COLO668 (cell line): ENCODE measurements at regions not wholly inside any gene's neighbourhood (a gene's known extent, or its start where the extent isn't known, plus 50 kb on each side); places are given as distances from the start of the nearest gene placed in this dataset.
"Not testable (repeated sequence)": the region's sequence is repeated elsewhere in the genome, so short reads cannot be mapped to it uniquely, and the experiment has no call there.

Source experiments
- DNase-seq: peaks from one replicate; lab custom pipeline; 2025; ENCODE audit not compliant: unreplicated experiment; lab: John Stamatoyannopoulos, UW

DNA sequence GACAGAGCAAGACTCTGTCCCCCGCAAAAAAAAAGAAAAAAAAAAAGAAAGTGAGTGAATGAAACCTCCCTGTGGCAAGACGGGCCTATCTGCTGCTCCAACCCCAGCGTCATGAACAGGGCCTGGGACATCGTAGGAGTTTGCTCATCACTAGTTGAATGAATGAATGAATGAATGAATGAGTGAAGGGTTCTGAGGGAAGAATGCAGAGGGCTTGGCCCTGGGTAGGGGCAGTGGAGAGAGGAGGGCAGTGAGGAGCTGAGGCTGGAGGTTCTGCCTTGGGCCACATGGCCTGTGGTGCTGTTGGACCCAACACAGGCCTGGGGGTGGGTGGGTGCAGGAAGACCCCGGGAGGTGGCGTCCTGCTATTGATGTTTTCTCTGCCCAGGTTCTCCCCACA, 125.5 kb upstream of the CIBAR2 start:
- DNase-seq, result no peak

- DNase-seq, result no peak
These were observed 126.0 kb upstream of the CIBAR2 start for GRCh38 chr16:85238233-85238647.

DNA sequence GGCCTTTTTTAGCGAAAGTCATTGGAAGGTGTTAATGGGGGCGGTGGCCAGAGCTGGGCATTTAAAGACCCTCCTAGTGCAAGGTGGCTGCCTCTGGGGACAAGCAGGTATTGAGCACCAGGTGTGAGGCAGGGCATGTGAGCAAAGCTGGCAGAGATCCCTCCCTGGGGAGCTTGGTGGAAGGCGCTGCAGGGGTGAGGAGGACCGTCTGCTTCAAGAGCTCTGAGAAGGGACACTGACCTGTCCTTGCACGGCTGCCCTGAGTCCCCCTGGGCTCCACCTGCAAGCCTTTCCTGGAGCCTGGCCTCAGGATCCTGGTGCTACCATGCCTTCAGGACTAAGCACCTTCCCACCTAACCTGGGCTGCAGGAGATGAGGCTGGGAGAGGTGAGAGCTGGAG, 127.0 kb upstream of the CIBAR2 start:
- no peak for DNase-seq

DNA sequence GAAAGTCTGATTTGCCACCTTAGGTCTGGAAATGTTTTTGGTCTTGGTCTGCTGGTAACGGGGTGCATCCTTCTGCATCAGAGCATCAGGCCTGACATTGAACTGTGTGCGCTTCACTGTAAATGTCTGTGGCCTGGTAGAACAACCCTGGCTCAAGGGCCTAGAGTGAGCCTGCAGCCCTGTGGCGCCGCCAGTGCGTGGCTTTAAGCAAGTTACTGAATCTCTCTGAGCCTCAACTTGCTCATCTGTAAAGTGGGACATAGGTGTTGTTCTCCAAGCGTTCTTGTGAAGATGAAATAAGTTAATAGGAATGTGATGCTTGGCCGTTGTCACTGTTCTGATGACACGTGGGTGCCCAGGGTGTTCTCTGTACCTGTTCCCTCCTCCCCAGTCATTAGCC, 127.6 kb upstream of the CIBAR2 start:
- no peak for DNase-seq

DNA sequence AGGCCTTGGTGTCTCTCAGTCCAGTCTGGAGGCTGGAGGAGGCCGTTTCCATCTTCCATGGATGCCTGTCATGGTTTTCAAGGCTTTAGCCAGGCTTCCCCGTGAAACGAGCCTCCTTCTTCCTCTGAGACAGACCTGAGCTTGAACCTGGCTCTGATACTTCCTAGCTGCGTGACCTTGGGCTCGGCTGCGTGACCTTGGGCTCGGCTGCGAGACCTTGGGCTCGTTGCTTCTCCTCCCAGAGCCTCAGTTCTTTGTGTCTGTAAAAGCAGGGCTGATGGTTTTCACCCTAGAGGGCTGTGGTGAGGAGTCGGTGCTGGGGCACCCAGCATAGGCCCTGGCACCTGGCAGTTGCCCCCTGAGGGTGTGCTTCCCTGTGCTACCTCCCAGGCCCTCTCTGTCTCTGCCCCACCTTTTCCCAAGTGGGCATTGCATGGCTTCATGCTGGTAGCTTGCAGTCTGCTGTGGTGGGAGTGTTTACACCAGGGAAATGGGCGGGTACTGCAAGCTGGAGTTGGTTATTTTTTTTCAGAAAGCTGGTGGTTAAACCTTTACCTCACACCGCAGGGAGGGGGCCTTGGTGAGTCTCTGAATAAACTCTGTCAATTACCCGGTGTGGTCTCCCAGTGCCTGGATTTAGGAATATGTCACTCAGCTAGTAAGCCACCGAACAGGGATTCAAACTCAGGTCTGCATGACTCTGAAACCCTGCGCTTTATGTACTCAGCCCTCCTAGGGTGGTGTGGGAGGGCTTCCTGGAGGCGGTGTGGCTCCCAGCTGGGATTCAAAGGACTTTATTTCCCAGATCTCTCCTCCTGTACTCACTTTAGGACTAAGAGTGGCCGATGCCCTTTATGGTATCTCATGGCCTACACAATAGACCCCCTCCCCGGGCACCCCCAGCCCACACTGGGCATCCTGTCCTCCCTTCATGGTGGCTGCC, 129.0 kb upstream of the CIBAR2 start:
- no peak for DNase-seq

- no peak for DNase-seq
These were observed 129.9 kb upstream of the CIBAR2 start for GRCh38 chr16:85242140-85242539.

DNA sequence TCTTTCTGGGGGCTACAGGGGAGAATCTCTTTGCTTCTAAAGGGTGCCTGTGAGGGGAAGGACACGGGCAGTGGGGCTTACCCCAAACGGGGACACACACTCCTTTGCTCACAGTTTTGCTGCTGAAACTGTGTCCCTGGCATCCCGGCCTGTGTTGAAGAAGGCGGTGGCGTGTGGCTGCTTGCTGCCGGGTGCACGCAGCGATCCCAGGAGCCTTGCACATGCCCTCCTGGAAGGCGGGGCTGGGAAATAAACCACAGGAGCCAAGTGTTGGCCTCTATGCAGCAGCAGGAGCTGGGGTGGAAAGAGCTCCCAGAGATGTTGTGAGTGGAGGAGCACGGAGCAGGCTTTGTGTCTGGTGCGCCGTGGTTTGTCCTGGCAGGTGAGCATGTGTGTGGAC, 131.0 kb upstream of the CIBAR2 start:
- no peak for DNase-seq

- DNase-seq, result not testable (repeated sequence)
These were observed 132.2 kb upstream of the CIBAR2 start for GRCh38 chr16:85244452-85244851.

DNA sequence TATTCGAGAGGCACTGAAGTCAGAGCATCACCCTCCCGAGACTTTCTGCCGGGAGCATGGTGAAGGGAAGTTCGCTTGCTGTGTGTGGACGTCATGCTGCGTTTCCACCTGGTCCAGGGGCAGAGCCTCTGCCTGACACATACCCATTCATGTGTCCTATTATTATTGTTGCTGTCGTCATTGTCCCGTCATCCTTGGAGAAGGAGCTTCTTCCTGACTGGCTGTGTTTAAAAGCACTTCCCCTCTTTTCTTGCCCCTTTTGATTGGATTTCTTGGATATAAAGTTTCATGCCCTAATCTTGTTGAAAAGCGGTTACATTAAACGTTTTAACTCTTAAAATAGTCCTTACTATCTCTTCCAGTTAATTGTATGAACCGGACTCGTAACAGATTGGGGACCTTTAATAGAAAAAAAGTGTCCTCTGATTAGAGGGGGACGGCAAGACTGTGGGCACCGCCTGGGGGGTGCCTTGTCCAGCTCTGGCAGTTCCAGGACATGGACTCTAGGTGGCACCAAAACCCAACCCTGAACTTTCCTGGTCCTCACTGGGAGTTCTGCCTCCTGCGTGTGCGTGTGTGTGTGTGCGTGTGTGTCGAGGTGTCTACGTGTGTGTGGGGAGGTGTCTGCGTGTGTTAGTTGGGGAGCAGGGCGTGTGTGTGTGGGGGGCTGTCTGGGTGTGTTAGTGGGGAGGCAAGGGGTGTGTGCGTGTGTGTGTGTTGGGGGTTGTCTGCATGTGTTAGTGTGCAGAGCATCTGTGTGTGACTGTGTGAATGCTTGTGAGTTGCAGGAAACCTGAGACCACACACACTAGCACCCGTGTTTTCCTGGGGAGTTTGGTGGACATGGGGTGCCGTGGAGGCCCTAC, 133.3 kb upstream of the CIBAR2 start:
- DNase-seq, result peak; percentile 56

DNA sequence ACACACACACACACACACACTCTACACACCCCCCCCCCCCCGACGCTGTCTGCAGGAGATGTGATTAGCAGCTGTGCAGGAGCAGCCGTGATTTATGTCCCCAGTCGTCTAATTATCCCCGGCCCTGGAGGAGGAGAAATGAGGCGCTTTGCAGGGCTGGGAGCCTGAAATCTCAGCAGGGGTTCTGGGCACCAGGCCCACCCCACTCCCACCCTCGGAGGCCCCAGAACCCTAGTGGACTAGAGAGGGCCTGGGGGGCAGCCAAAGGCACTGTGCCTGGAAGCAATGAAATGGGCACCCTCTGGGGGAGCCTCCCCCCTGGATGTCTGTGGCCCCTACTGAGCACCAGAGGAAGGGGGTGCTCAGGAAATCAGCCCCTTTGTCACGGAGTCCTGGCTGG, 134.2 kb upstream of the CIBAR2 start:
- DNase-seq, result peak; percentile 11

DNA sequence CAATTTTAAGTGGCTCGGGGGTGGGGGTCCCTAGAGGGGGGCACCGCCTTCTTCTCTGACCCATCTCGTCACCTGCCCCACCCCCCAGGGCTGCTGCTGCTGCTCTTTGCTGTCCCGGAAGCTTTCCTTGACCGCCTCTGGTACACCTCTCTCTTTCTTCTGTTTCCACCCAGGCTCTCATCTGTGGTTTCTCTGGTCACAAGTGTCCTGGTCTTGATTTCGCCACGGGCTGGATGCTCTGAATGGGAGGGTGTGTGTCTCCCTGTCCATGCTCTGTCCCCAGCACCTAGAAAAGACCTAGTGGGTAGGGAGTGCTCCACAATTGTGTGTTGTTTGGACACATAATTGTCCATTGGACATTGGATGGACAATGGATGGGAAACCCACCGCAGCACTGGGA, 134.7 kb upstream of the CIBAR2 start:
- no peak for DNase-seq

- no peak for DNase-seq
These were observed 136.1 kb upstream of the CIBAR2 start for GRCh38 chr16:85248342-85248741.

DNA sequence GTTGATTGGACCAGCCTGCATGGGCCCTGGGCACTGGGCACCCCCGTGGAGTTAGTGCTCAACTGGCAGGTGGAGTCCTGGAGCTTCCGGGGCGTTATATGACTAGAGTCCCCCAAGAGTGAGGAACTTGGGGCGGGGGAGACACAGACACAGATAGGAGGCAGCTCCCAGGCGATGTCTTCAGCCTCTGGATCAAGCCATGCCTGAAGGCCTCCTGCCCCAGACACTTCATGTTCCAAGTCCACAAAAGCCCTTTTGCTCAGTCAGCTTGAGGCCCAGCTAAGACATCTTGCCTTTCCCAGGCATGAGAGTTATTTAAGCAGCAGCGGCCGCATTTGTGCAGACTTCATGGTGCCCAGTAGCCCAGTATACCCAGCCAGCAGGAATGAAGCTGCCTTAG, 136.6 kb upstream of the CIBAR2 start:
- DNase-seq, result no peak

DNA sequence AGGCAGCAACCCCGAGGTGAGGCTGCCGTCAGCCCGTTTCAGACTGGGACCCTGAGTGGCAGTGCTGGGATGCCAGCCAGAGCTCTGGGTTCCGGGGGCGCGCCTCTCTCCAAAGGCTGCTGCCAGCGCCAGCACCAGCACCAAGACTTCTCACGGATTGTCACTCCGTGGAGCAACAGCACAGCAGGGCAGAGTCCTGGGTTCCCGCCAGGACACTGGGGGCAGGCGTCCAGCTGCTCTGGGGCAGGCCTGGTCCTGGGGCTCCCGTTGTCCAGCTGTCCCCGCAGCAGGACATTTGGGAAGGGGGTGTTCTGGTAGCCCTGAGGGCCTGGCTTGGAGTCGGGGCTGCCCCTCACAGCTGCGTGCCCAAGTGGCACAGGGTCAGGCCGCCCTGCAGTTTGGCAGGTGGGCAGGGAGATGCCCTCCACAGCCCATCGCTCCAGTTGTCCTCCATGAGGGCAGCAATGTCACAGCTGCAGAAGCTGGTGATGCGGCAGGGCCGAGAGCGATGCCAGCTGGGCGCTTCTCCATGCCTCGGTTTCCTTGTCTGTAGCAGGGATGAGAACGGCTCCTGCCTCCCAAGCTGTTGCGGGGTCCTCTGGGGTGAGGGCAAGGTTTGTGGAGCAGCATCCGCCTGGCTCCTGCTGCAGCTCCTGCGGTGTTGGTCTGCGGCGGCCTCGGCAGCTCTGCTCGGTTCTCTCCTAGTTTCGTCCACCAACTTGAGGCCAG, 137.3 kb upstream of the CIBAR2 start:
- DNase-seq, result no peak

DNA sequence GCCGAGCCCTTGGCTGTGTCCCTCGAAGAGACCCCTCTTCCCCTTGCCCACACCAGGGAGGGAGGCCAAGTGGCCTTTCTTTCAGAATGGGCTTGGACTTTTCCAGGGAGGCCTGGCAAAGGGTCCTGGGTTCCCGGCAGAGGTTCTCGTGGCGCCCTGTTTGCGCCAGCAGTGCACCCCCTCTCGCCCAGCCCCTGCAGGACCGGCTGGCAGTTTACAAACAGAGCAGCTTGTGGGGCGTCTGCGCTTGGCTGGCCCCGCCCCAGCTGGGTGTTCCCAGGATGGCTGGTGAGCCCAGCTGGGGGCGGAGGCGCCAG, 137.8 kb upstream of the CIBAR2 start:
- DNase-seq, result no peak

DNA sequence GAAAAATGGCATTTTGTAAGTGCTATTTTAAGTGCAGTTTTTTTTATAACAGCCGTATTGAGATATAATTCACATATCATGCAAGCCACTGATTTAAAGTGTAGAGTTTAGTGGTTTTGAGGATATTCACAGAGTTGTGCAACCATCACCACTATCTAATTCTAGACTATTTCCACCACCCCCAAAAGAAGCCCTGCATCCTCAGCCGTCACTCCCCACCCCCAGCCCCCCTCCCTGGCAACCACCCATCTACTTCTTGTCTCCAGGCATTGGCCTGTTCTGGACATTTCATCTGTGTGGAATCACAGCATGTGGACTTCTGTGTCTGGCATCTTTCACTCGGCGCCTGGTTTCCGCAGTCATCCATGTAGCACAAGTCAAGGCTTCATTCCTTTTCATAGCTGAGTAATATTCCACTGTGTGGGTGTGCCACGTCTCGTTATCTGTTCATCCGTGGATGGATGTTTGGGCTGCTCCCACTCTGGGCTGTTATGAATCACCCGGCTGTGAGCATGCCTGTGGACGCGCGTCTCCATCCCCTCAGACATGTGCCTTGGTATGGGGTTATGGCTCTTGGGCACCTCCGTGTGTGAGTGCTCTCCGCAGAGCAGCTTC, 138.4 kb upstream of the CIBAR2 start:
- DNase-seq, result no peak

DNA sequence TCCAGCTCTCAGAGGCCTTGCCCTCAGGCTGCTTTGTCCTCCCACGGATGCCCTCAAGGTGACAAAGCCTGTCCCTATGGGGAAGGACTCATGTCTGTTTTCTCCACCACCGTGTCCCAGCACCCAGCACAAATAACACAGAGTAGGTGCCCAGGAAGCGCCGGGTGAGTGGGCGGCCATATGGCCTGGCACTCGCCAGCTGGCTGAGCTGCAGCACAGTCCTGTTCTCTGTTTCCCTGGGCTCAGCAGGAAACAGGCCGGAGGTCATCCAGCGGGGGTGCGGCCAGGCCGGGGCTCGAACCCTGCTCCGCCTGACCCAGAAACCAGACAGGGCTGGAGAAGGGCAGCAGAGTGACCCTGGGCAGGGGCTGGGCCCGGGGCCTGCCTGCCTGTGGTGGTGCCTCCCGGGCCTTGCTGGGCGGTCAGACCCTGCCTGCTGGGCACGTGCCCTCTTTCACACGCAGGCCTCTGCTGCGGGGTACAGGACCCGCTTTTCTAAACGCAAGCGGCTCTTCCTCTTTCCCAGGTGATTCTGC, 139.0 kb upstream of the CIBAR2 start:
- no peak for DNase-seq

GRCh38 chr16:85252014-85252413, 139.7 kb upstream of the CIBAR2 start:
- DNase-seq, result no peak

GRCh38 chr16:85252461-85252860, 140.2 kb upstream of the CIBAR2 start:
- DNase-seq, result no peak

- DNase-seq, result peak; percentile 51
These were observed 141.0 kb upstream of the CIBAR2 start for GRCh38 chr16:85253084-85253941.
